ENCODE measurements at regions not wholly inside any gene's neighbourhood (a gene's known extent, or its start where the extent isn't known, plus 50 kb on each side); places are given as distances from the start of the nearest gene placed in this dataset.
"Not testable (repeated sequence)": the region's sequence is repeated elsewhere in the genome, so short reads cannot be mapped to it uniquely, and the experiment has no call there.

- no peak for DNase-seq
Measured at GRCh38 chr5:40453689-40454088, 226.0 kb upstream of the PTGER4 start.

GRCh38 chr5:40452874-40453624 is 226.7 kb upstream of the PTGER4 start:
- DNase-seq, result no peak

- DNase-seq, result no peak
Measured at GRCh38 chr5:40447438-40447837, 232.3 kb upstream of the PTGER4 start.

GRCh38 chr5:40446910-40447309 is 232.8 kb upstream of the PTGER4 start:
- DNase-seq, result no peak

GRCh38 chr5:40442346-40442745 is 237.4 kb upstream of the PTGER4 start:
- DNase-seq, result no peak

GRCh38 chr5:40441733-40442132 is 238.0 kb upstream of the PTGER4 start:
- DNase-seq, result peak; percentile 40

GRCh38 chr5:40440746-40441145 is 239.0 kb upstream of the PTGER4 start:
- DNase-seq, result no peak

- DNase-seq, result not testable (repeated sequence)
Measured at GRCh38 chr5:40439103-40439502, 240.6 kb upstream of the PTGER4 start.

GRCh38 chr5:40438646-40439045 is 241.1 kb upstream of the PTGER4 start:
- DNase-seq, result not testable (repeated sequence)

- no peak for DNase-seq
Measured at GRCh38 chr5:40437452-40437861, 242.3 kb upstream of the PTGER4 start.

GRCh38 chr5:40436535-40437237 is 243.0 kb upstream of the PTGER4 start:
- DNase-seq, result no peak

- DNase-seq, result not testable (repeated sequence)
Measured at GRCh38 chr5:40435706-40436105, 244.0 kb upstream of the PTGER4 start.

GRCh38 chr5:40432836-40433235 is 246.9 kb upstream of the PTGER4 start:
- no peak for DNase-seq

GRCh38 chr5:40431734-40432133 is 248.0 kb upstream of the PTGER4 start:
- no peak for DNase-seq

- DNase-seq, result no peak
Measured at GRCh38 chr5:40430101-40430710, 249.5 kb upstream of the PTGER4 start.

GRCh38 chr5:40429258-40430100 is 250.2 kb upstream of the PTGER4 start:
- no peak for DNase-seq

- DNase-seq, result no peak
Measured at GRCh38 chr5:40428815-40429214, 250.9 kb upstream of the PTGER4 start.

GRCh38 chr5:40428126-40428525 is 251.6 kb upstream of the PTGER4 start:
- DNase-seq, result no peak

- not testable (repeated sequence) for DNase-seq
Measured at GRCh38 chr5:40417046-40417810, 262.5 kb upstream of the PTGER4 start.

- DNase-seq, result no peak
Measured at GRCh38 chr5:40416588-40416987, 263.1 kb upstream of the PTGER4 start.

GRCh38 chr5:40416098-40416497 is 263.6 kb upstream of the PTGER4 start:
- no peak for DNase-seq

- DNase-seq, result no peak
Measured at GRCh38 chr5:40414922-40415321, 264.8 kb upstream of the PTGER4 start.
